Vagina (tissue), 2 donors: ENCODE measurements at regions not wholly inside any gene's neighbourhood (a gene's known extent, or its start where the extent isn't known, plus 50 kb on each side); places are given as distances from the start of the nearest gene placed in this dataset.

ENCODE experiments used
- CTCF ChIP-seq, 3 experiments: fragments of 450-650 bp in 2 of 3; fragments of 200-600 bp in 1 of 3; sonication (generic) in 1 of 3; IDR thresholded peaks; one replicate each; pipeline ENCODE4 v1.5.1; 2017 to 2019; ENCODE audit warnings: antibody characterized with exemption in 3 of 3, mild to moderate bottlenecking in 2 of 3, moderate library complexity in 2 of 3
- POLR2A ChIP-seq, 2 donors: fragments of 450-650 bp; IDR thresholded peaks; one replicate each; pipeline ENCODE4 v1.6.1; 2017; ENCODE audit warnings: antibody characterized with exemption in 2 of 2, mild to moderate bottlenecking in 2 of 2, moderate library complexity in 2 of 2

GRCh38 chr21:16911166-16911607 lies 601.7 kb upstream of the CXADR start:
- no peak for TF ChIP-seq CTCF (IDR thresholded peaks at IDR 0.05)
- no peak for TF ChIP-seq POLR2A (IDR thresholded peaks at IDR 0.05)
